K562 (cell line): ENCODE measurements at regions not wholly inside any gene's neighbourhood (a gene's known extent, or its start where the extent isn't known, plus 50 kb on each side); places are given as distances from the start of the nearest gene placed in this dataset.

Experiments
- ATAC-seq: fragments of 200-7000 bp; cut with Tn5 transposase; 3 replicates; pipeline ENCODE4 v1.9.1; 2020; ENCODE audit warnings: moderate library complexity
- BruUV-seq: library from RNA; stranded (reverse); fragments of 400-500 nt; replicated peaks from 2 replicates; lab custom pipeline; 2021; lab: Mats Ljungman, UMichigan
- CTCF ChIA-PET: fragments of 300-600 bp; formaldehyde crosslinking; extraction: SDS; loops from one replicate; lab custom pipeline; 2021; ENCODE audit warnings: low intra/inter-chr PET ratio; lab: Yijun Ruan, JAX
- POLR2A ChIA-PET: fragments of 300-600, 350-650 bp; sonication (Branson Sonifier 250); formaldehyde crosslinking; extraction: SDS; loops from one replicate; lab custom pipeline; 2021; ENCODE audit warnings: antibody characterized with exemption, inconsistent platforms; lab: Yijun Ruan, JAX
- DNase-seq, 4 experiments: peaks; one replicate each; pipeline versions ENCODE4 v3.0.0 to v3.0.0-alpha.2; 2011 to 2018; ENCODE audit warnings: low spot score in 3 of 4, mixed read lengths in 3 of 4; ENCODE audit errors: extremely low read depth in 1 of 4
- FAIRE-seq: peaks from 2 replicates; lab custom pipeline; 2011; peaks lifted over from hg19 to GRCh38; lab: Jason Lieb, UNC
- H2AFZ ChIP-seq: 2 replicates; pipeline ENCODE4 v1.6.0; 2011; ENCODE audit warnings: low read depth, low read length, control low read depth, inconsistent platforms
- H3K27ac ChIP-seq: fragments of 200-600 bp; 3 replicates; pipeline ENCODE4 v1.8.0; 2011; ENCODE audit warnings: low read depth, mild to moderate bottlenecking, control low read depth, inconsistent platforms, low read length, moderate library complexity, mixed read lengths; ENCODE audit errors: extremely low read depth
- H3K27me3 ChIP-seq, 2 experiments: fragments of 300-600 bp in 1 of 2; 2 replicates in 1 of 2; 3 replicates in 1 of 2; pipeline versions ENCODE4 v1.6.0 to v1.8.0; 2011; ENCODE audit warnings: inconsistent platforms in 2 of 2, low read length in 2 of 2, mild to moderate bottlenecking in 1 of 2, mixed read lengths in 1 of 2, moderate library complexity in 1 of 2; ENCODE audit not compliant: control insufficient read depth in 2 of 2, insufficient read depth in 2 of 2
- H3K36me3 ChIP-seq: fragments of 300-600 bp; 3 replicates; pipeline ENCODE4 v1.8.0; 2011; ENCODE audit warnings: mild to moderate bottlenecking, low read length, inconsistent platforms; ENCODE audit not compliant: control insufficient read depth, insufficient read depth
- H3K4me1 ChIP-seq, 2 experiments: fragments of 200-600 bp in 1 of 2; replicated peaks in 1 of 2; 2 replicates in 1 of 2; 3 replicates in 1 of 2; pipeline versions ENCODE4 v1.5.1 to v1.8.0; 2011; ENCODE audit warnings: inconsistent platforms in 2 of 2, low read length in 2 of 2, mild to moderate bottlenecking in 1 of 2, mixed read lengths in 1 of 2, moderate library complexity in 1 of 2; ENCODE audit not compliant: control insufficient read depth in 2 of 2, insufficient read depth in 2 of 2
- H3K4me2 ChIP-seq: 2 replicates; pipeline ENCODE4 v1.6.1; 2011; ENCODE audit warnings: low read length, control low read depth, inconsistent platforms, mixed read lengths; ENCODE audit not compliant: insufficient read depth
- H3K4me3 ChIP-seq: fragments of 200-600 bp; sonication (generic), shearing (Covaris generic); 2 replicates; pipeline ENCODE4 v1.5.1; 2016; ENCODE audit warnings: control low read depth, inconsistent platforms
- H3K79me2 ChIP-seq: fragments of 200-600 bp; 3 replicates; pipeline ENCODE4 v1.8.0; 2011; ENCODE audit warnings: low read length, inconsistent platforms; ENCODE audit not compliant: control insufficient read depth, insufficient read depth
- H3K9ac ChIP-seq, 2 experiments: 2 replicates each; pipeline versions ENCODE4 v1.6.0 to v1.6.1; 2011; ENCODE audit warnings: low read depth in 2 of 2, low read length in 2 of 2, control low read depth in 1 of 2, inconsistent platforms in 1 of 2, mild to moderate bottlenecking in 1 of 2, mixed read lengths in 1 of 2; ENCODE audit not compliant: insufficient read depth in 1 of 2
- H3K9me1 ChIP-seq: one replicate; pipeline ENCODE4 v1.6.0; 2011; ENCODE audit warnings: inconsistent platforms, mild to moderate bottlenecking, low read length, moderate library complexity; ENCODE audit not compliant: control insufficient read depth, insufficient read depth
- H3K9me3 ChIP-seq: replicated peaks from 2 replicates; pipeline ENCODE4 v1.5.1; 2011; ENCODE audit warnings: low read depth, low read length, inconsistent platforms; ENCODE audit not compliant: control insufficient read depth, insufficient read depth
- H4K20me1 ChIP-seq: replicated peaks from 2 replicates; pipeline ENCODE4 v1.6.1; 2011; ENCODE audit warnings: low read length, inconsistent platforms, mixed read lengths; ENCODE audit not compliant: control insufficient read depth, insufficient read depth
- BCOR ChIP-seq: fragments of 450-650 bp; IDR thresholded peaks from 2 replicates; pipeline ENCODE4 v1.6.1; 2016
- BRF2 ChIP-seq: IDR thresholded peaks from 3 replicates; pipeline ENCODE4 v1.6.1; 2011; ENCODE audit warnings: borderline replicate concordance, mild to moderate bottlenecking; ENCODE audit not compliant: insufficient read length, insufficient read depth
- ELF1 ChIP-seq: fragments of 200-800 bp; sonication (Bioruptor generic); IDR thresholded peaks from 2 replicates; pipeline ENCODE4 v1.6.1; 2016; ENCODE audit warnings: missing genetic modification characterization, missing compliant biosample characterization
- GMEB1 ChIP-seq: fragments of 250-450 bp; sonication (Bioruptor Pico); IDR thresholded peaks from 2 replicates; pipeline ENCODE4 v1.4.0; 2020; ENCODE audit warnings: mild to moderate bottlenecking
- KAT2B ChIP-seq: IDR thresholded peaks from one replicate; pipeline ENCODE4 v1.6.1; 2012; ENCODE audit warnings: low read depth, mild to moderate bottlenecking, control low read depth, inconsistent platforms, low read length, moderate library complexity
- MIER1 ChIP-seq: fragments of 450-650 bp; IDR thresholded peaks from 2 replicates; pipeline ENCODE4 v1.6.1; 2016; ENCODE audit warnings: antibody characterized with exemption, mild to moderate bottlenecking, low read depth
- NCOR1 ChIP-seq: fragments of 450-650 bp; IDR thresholded peaks from 2 replicates; pipeline ENCODE4 v1.6.1; 2016; ENCODE audit warnings: mild to moderate bottlenecking, moderate library complexity
- OTX1 ChIP-seq: fragments of 450-650 bp; formaldehyde crosslinking; IDR thresholded peaks from 2 replicates; pipeline ENCODE4 v1.4.0; 2022; ENCODE audit warnings: mild to moderate bottlenecking
- PML ChIP-seq: IDR thresholded peaks from 2 replicates; pipeline ENCODE4 v1.6.1; 2012; ENCODE audit warnings: low read length, inconsistent platforms
- PTTG1 ChIP-seq: fragments of 450-650 bp; IDR thresholded peaks from 2 replicates; pipeline ENCODE4 v1.6.1; 2016; ENCODE audit warnings: low read depth, mild to moderate bottlenecking, missing genetic modification characterization, missing compliant biosample characterization
- PURB ChIP-seq: sonication (generic); formaldehyde crosslinking; IDR thresholded peaks from 2 replicates; pipeline ENCODE4 v1.9.0; 2021; ENCODE audit warnings: low read depth, mild to moderate bottlenecking, missing genetic modification reagents
- STAT5B ChIP-seq: fragments of 250-450 bp; sonication (Bioruptor Pico); IDR thresholded peaks from 2 replicates; pipeline ENCODE4 v1.8.0; 2021; ENCODE audit warnings: mild to moderate bottlenecking, inconsistent platforms
- TAF15 ChIP-seq: fragments of 200-400 bp; formaldehyde crosslinking; IDR thresholded peaks from 2 replicates; pipeline ENCODE4 v1.6.1; 2017; ENCODE audit warnings: mild to moderate bottlenecking, low read depth, low read length, moderate library complexity
- TFAP4 ChIP-seq: sonication (generic); formaldehyde crosslinking; IDR thresholded peaks from 2 replicates; pipeline ENCODE4 v1.8.0; 2022; ENCODE audit warnings: missing genetic modification reagents, mild to moderate bottlenecking, moderate library complexity, borderline replicate concordance
- ZNF224 ChIP-seq: sonication (generic); formaldehyde crosslinking; IDR thresholded peaks from 2 replicates; pipeline ENCODE4 v1.8.0; 2022; ENCODE audit warnings: mild to moderate bottlenecking, missing genetic modification reagents
- ZNF695 ChIP-seq: fragments of 450-650 bp; formaldehyde crosslinking; IDR thresholded peaks from 2 replicates; pipeline ENCODE4 v1.4.0; 2020; ENCODE audit warnings: mild to moderate bottlenecking, moderate library complexity
- WGBS: fragments of 100-300 bp; shearing (Covaris generic); methylation state at CpG from one replicate; pipeline ENCODE4 v1.1.6; 2016; ENCODE audit warnings: low coverage, mixed read lengths; ENCODE audit not compliant: insufficient coverage; ENCODE audit errors: missing lambda C conversion rate; 5-methylcytosine and 5-hydroxymethylcytosine counted together
- in situ Hi-C: fragments of 300-500 bp; cut with MboI; formaldehyde crosslinking; loops from 4 replicates; pipeline ENCODE4 v1.15.0; 2018; ENCODE audit warnings: inconsistent platforms, mixed read lengths
- intact Hi-C: fragments of 100-400 bp; cut with micrococcal nuclease; formaldehyde crosslinking; loops from 2 replicates; pipeline ENCODE4 v1.14.2; 2022
- TF ChIP-seq, protein P1 (sequence below), 2 experiments: fragments of 450-650 bp; IDR thresholded peaks; 2 replicates each; pipeline ENCODE4 v1.6.1; 2018; ENCODE audit warnings: mild to moderate bottlenecking in 2 of 2, low read depth in 1 of 2; ENCODE audit not compliant: partially characterized antibody in 2 of 2

DNA sequence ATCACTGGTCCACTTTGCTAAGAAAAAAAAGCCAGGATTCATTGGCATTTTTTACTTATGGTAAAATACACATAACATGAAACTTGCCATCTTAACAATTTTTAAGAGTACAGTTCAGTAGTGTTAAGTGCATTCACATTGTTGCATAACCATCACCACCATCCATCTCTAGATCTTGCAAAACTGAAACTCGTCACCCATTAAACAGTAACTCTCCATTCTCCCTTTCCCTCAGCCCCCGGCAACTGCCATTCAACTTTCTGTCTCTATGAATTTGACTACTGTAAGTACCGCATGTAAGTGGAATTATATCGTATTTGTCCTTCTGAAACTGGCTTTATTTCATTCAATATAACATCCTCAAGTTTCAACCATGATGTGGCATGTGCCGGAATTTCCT is 56.3 kb upstream of the LNX1 start:
- TF ChIP-seq KAT2B (no peak), TFAP4 (no peak), NCOR1 (no peak), ZNF695 (no peak), TAF15 (no peak), GMEB1 (CRISPR knock-in tag) (no peak), MIER1 (no peak), STAT5B (CRISPR knock-in tag) (no peak), PML (no peak), BCOR (no peak), ZNF224 (CRISPR knock-in tag) (no peak), PTTG1 (tag) (no peak), BRF2 (no peak), ELF1 (tag) (no peak), PURB (no peak), OTX1 (no peak)
- TF ChIP-seq, protein P1, sequence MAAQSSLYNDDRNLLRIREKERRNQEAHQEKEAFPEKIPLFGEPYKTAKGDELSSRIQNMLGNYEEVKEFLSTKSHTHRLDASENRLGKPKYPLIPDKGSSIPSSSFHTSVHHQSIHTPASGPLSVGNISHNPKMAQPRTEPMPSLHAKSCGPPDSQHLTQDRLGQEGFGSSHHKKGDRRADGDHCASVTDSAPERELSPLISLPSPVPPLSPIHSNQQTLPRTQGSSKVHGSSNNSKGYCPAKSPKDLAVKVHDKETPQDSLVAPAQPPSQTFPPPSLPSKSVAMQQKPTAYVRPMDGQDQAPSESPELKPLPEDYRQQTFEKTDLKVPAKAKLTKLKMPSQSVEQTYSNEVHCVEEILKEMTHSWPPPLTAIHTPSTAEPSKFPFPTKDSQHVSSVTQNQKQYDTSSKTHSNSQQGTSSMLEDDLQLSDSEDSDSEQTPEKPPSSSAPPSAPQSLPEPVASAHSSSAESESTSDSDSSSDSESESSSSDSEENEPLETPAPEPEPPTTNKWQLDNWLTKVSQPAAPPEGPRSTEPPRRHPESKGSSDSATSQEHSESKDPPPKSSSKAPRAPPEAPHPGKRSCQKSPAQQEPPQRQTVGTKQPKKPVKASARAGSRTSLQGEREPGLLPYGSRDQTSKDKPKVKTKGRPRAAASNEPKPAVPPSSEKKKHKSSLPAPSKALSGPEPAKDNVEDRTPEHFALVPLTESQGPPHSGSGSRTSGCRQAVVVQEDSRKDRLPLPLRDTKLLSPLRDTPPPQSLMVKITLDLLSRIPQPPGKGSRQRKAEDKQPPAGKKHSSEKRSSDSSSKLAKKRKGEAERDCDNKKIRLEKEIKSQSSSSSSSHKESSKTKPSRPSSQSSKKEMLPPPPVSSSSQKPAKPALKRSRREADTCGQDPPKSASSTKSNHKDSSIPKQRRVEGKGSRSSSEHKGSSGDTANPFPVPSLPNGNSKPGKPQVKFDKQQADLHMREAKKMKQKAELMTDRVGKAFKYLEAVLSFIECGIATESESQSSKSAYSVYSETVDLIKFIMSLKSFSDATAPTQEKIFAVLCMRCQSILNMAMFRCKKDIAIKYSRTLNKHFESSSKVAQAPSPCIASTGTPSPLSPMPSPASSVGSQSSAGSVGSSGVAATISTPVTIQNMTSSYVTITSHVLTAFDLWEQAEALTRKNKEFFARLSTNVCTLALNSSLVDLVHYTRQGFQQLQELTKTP (IDR thresholded peaks at IDR 0.05; ENCODE audit: low read depth in 1 of 2, partially characterized antibody in 2 of 2) = no peak
- in situ Hi-C loops (no loop called here), intact Hi-C loops (no loop called here)
- Histone ChIP-seq H3K27ac (no peak overlapping the region), H4K20me1 (no peaks in the 10 kb centered on the region), H3K4me1 (no peaks in the 10 kb centered on the region; a peak in 1 of 5 replicates), H3K9me3 (no peaks in the 10 kb centered on the region), H3K27me3 (peaks cover 4 to 8% of the 10 kb centered on the region in 2 experiments; a peak in 2 of 5 replicates), H3K4me3 (no peak overlapping the region), H3K36me3 (no peaks in the 10 kb centered on the region), H3K9me1 (no peaks in the 10 kb centered on the region), H3K79me2 (no peaks in the 10 kb centered on the region), H2AFZ (no peak overlapping the region), H3K9ac (no peak overlapping the region), H3K4me2 (no peak overlapping the region)
- ATAC-seq (no peak), FAIRE-seq (no peak), DNase-seq (no peak)
- ChIA-PET CTCF (no interaction called here), POLR2A (no interaction called here)
- 2% methylated on average over 5 of the region's 5 CpGs for WGBS
- BruUV-seq = no TSS peak
